Thymus (tissue), 11 donors: ENCODE measurements at regions not wholly inside any gene's neighbourhood (a gene's known extent, or its start where the extent isn't known, plus 50 kb on each side); places are given as distances from the start of the nearest gene placed in this dataset.

Source experiments
- DNase-seq, 9 donors: peaks; one replicate each; pipeline ENCODE4 v3.0.0-alpha.2; 2013; ENCODE audit warnings: low spot score in 9 of 9, low read depth in 6 of 9, missing footprints in 1 of 9
- H3K27ac ChIP-seq, 2 donors: one replicate each; pipeline ENCODE4 v1.5.1; 2013; ENCODE audit warnings: control low read depth in 1 of 2, low read depth in 1 of 2, low read length in 1 of 2, mild to moderate bottlenecking in 1 of 2, moderate library complexity in 1 of 2
- H3K27me3 ChIP-seq, 2 donors: one replicate each; pipeline ENCODE4 v1.5.1; 2013; ENCODE audit warnings: low read length in 1 of 2; ENCODE audit not compliant: control insufficient read depth in 2 of 2, insufficient read depth in 1 of 2
- H3K36me3 ChIP-seq, 2 donors: one replicate each; pipeline ENCODE4 v1.5.1; 2013; ENCODE audit warnings: low read length in 1 of 2, mild to moderate bottlenecking in 1 of 2, moderate library complexity in 1 of 2; ENCODE audit not compliant: control insufficient read depth in 2 of 2, insufficient read depth in 2 of 2
- H3K4me1 ChIP-seq, 2 donors: one replicate each; pipeline ENCODE4 v1.5.1; 2013; ENCODE audit warnings: low read length in 2 of 2; ENCODE audit not compliant: control insufficient read depth in 2 of 2, insufficient read depth in 2 of 2
- H3K4me3 ChIP-seq, 2 donors: one replicate each; pipeline ENCODE4 v1.5.1; 2013; ENCODE audit warnings: low read length in 2 of 2, control low read depth in 1 of 2, mild to moderate bottlenecking in 1 of 2
- H3K9me3 ChIP-seq, 2 donors: one replicate each; pipeline ENCODE4 v1.5.1; 2013; ENCODE audit warnings: low read length in 1 of 2, mild to moderate bottlenecking in 1 of 2; ENCODE audit not compliant: control insufficient read depth in 2 of 2, insufficient read depth in 1 of 2
- WGBS: extraction: QIAGEN DNeasy Blood & Tissue Kit; methylation state at CpG from one replicate; pipeline ENCODE4 v1.1.7; 2013; 5-methylcytosine and 5-hydroxymethylcytosine counted together
- donor health status: healthy.

GRCh38 chr12:93202688-93203087, 175.0 kb upstream of the NUDT4 start:
- WGBS = 98% methylated on average over 2 of the region's 2 CpGs
- Histone ChIP-seq H3K27ac (no peak overlapping the region), H3K9me3 (no peaks in the 10 kb centered on the region), H3K4me3 (no peak overlapping the region), H3K36me3 (no peaks in the 10 kb centered on the region), H3K4me1 (no peaks in the 10 kb centered on the region), H3K27me3 (no peaks in the 10 kb centered on the region)
- no peak for DNase-seq

- WGBS = 94% methylated on average over 2 of the region's 2 CpGs
- Histone ChIP-seq H3K27ac (no peak overlapping the region), H3K9me3 (no peaks in the 10 kb centered on the region), H3K4me1 (no peaks in the 10 kb centered on the region), H3K27me3 (no peaks in the 10 kb centered on the region), H3K4me3 (no peak overlapping the region), H3K36me3 (no peaks in the 10 kb centered on the region)
- DNase-seq = no peak
Observed at GRCh38 chr12:93203361-93203760, 174.4 kb upstream of the NUDT4 start.

- DNase-seq = no peak
- no peaks in the 10 kb centered on the region for H3K9me3 ChIP-seq
- H3K27ac ChIP-seq = no peak overlapping the region
- WGBS = 98% methylated on average over 4 of the region's 4 CpGs
- no peak overlapping the region for H3K4me3 ChIP-seq
- H3K36me3 ChIP-seq = no peaks in the 10 kb centered on the region
- no peaks in the 10 kb centered on the region for H3K4me1 ChIP-seq
- H3K27me3 ChIP-seq = no peaks in the 10 kb centered on the region
Observed at GRCh38 chr12:93204896-93205295, 172.8 kb upstream of the NUDT4 start.

- DNase-seq = no peak
- no peaks in the 10 kb centered on the region for H3K4me1 ChIP-seq
- 96% methylated on average over 3 of the region's 3 CpGs for WGBS
Observed at GRCh38 chr12:93205361-93205760, 172.4 kb upstream of the NUDT4 start.

GRCh38 chr12:93208011-93208410, 169.7 kb upstream of the NUDT4 start:
- Histone ChIP-seq H3K27me3 (no peaks in the 10 kb centered on the region), H3K4me3 (no peak overlapping the region), H3K27ac (no peak overlapping the region), H3K9me3 (no peaks in the 10 kb centered on the region), H3K36me3 (no peaks in the 10 kb centered on the region), H3K4me1 (no peaks in the 10 kb centered on the region)
- 35% methylated on average over 1 of the region's 1 CpG for WGBS
- no peak for DNase-seq

More at GRCh38 chr12:93205361-93205760, 172.4 kb upstream of the NUDT4 start:
- H3K27me3 ChIP-seq = no peaks in the 10 kb centered on the region
- H3K4me3 ChIP-seq = no peak overlapping the region
- H3K27ac ChIP-seq = no peak overlapping the region
- no peaks in the 10 kb centered on the region for H3K9me3 ChIP-seq
- no peaks in the 10 kb centered on the region for H3K36me3 ChIP-seq

GRCh38 chr12:93214523-93215289, 163.0 kb upstream of the NUDT4 start:
- H3K4me3 ChIP-seq = no peak overlapping the region
- no peaks in the 10 kb centered on the region for H3K4me1 ChIP-seq
- no peak for DNase-seq
- H3K27me3 ChIP-seq = no peaks in the 10 kb centered on the region
- WGBS = 88% methylated on average over 6 of the region's 6 CpGs
- H3K36me3 ChIP-seq = no peaks in the 10 kb centered on the region
- no peaks in the 10 kb centered on the region for H3K9me3 ChIP-seq
- no peak overlapping the region for H3K27ac ChIP-seq

GRCh38 chr12:93215290-93215678, 162.4 kb upstream of the NUDT4 start:
- H3K4me3 ChIP-seq = no peak overlapping the region
- no peaks in the 10 kb centered on the region for H3K9me3 ChIP-seq
- no peaks in the 10 kb centered on the region for H3K36me3 ChIP-seq
- no peaks in the 10 kb centered on the region for H3K27me3 ChIP-seq
- DNase-seq = no peak
- WGBS = 96% methylated on average over 1 of the region's 1 CpG
- no peaks in the 10 kb centered on the region for H3K4me1 ChIP-seq
- H3K27ac ChIP-seq = no peak overlapping the region

- 89% methylated on average over 2 of the region's 2 CpGs for WGBS
- no peaks in the 10 kb centered on the region for H3K4me1 ChIP-seq
- DNase-seq = no peak
- H3K4me3 ChIP-seq = no peak overlapping the region
- no peak overlapping the region for H3K27ac ChIP-seq
- no peaks in the 10 kb centered on the region for H3K9me3 ChIP-seq
- H3K36me3 ChIP-seq = no peaks in the 10 kb centered on the region
- no peaks in the 10 kb centered on the region for H3K27me3 ChIP-seq
Observed at GRCh38 chr12:93219947-93220346, 157.8 kb upstream of the NUDT4 start.

- Histone ChIP-seq H3K36me3 (no peaks in the 10 kb centered on the region), H3K4me3 (no peak overlapping the region), H3K4me1 (no peaks in the 10 kb centered on the region), H3K27ac (no peak overlapping the region), H3K27me3 (no peaks in the 10 kb centered on the region), H3K9me3 (no peaks in the 10 kb centered on the region)
- DNase-seq = no peak
Observed at GRCh38 chr12:93221841-93222240, 155.9 kb upstream of the NUDT4 start.
